SK-N-SH treated with all-trans-retinoic acid at 6 μM for 48 hours (cell line): ENCODE measurements at regions not wholly inside any gene's neighbourhood (a gene's known extent, or its start where the extent isn't known, plus 50 kb on each side); places are given as distances from the start of the nearest gene placed in this dataset.

Experiments used
- CREB5 ChIP-seq: fragments of 250-450 bp; sonication (Bioruptor Pico); IDR thresholded peaks from 2 replicates; pipeline ENCODE4 v1.5.1; 2020; ENCODE audit warnings: low read depth, mild to moderate bottlenecking, moderate library complexity
- OSR1 ChIP-seq: fragments of 250-450 bp; sonication (Bioruptor Pico); IDR thresholded peaks from 2 replicates; pipeline ENCODE4 v1.8.0; 2022; ENCODE audit warnings: moderate library complexity, mild to moderate bottlenecking, inconsistent platforms
- ZFP3 ChIP-seq: fragments of 250-450 bp; sonication (Bioruptor Pico); IDR thresholded peaks from 2 replicates; pipeline ENCODE4 v1.5.0; 2020; ENCODE audit warnings: mild to moderate bottlenecking, moderate library complexity
- ZFP30 ChIP-seq: fragments of 450-650 bp; formaldehyde crosslinking; IDR thresholded peaks from 2 replicates; pipeline ENCODE4 v1.5.0; 2022; ENCODE audit warnings: mild to moderate bottlenecking, moderate library complexity

DNA sequence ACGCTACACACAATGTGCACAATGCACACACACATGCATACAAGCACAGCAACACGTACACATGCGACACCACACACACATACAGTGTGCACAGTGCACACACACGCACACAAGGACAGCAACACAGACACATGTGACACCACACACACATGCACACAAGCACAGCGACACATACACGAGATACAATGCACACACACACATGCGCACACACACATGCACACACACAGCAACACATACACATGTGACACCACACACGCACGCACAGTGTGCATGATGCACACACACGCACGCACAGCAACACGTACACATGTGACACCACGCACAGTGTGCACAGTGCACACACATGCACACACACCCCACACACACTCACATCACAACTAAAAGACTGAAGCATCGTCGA is 327.3 kb downstream of the THBS2 start:
- TF ChIP-seq OSR1 (CRISPR knock-in tag) (no peak), CREB5 (CRISPR knock-in tag) (no peak), ZFP3 (CRISPR knock-in tag) (no peak), ZFP30 (CRISPR knock-in tag) (no peak)
